ENCODE measurements at regions not wholly inside any gene's neighbourhood (a gene's known extent, or its start where the extent isn't known, plus 50 kb on each side); places are given as distances from the start of the nearest gene placed in this dataset.

DNA sequence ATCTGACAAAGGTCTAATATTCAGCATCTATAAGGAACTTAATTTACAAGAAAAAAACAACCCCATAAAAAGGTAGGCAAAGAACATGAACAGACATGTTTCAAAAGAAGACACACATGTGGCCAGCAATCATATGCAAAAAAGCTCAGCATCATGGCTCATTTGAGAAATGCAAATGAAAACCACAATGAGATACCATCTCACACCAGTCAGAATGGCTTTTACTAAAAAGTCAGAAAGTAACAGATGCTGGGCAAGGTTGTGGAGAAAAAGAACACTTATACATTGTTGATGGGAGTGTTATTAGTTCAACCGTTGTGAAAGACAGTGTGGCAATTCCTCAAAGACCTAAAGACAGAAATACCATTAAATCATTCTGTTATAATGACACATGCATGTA is 289.9 kb upstream of the MMS22L start:
- DNase-seq = no peak

DNA sequence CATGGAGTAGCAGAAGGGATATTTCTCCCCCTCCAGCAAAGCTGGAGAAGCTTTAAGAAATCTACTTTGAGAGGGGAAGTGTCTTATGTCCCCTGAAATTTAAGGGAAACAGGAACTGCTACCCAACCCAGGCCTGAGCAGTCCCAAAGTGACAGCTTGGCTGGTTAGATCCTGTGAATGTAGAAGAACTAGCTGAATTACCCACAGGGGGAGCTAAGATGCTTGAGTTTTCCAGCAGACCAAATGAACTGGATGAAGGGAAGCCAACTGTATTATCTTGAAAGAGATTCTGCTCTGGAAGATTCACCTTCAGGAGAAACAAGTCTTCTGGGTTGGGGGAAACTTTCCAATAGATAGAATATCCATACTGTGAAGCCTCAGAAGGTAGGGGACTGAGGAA is 303.3 kb upstream of the MMS22L start:
- no peak for TF ChIP-seq POLR2A (IDR thresholded peaks at IDR 0.05; ENCODE audit: low read length)
- peak in 1 of 2 experiments; percentile 3 for DNase-seq

More for the DNA sequence above, 289.9 kb upstream of the MMS22L start:
- TF ChIP-seq GATA1 (IDR thresholded peaks at IDR 0.05; ENCODE audit: low read depth, low read length) (no peak), POLR2A (IDR thresholded peaks at IDR 0.05; ENCODE audit: low read length) (no peak)

DNA sequence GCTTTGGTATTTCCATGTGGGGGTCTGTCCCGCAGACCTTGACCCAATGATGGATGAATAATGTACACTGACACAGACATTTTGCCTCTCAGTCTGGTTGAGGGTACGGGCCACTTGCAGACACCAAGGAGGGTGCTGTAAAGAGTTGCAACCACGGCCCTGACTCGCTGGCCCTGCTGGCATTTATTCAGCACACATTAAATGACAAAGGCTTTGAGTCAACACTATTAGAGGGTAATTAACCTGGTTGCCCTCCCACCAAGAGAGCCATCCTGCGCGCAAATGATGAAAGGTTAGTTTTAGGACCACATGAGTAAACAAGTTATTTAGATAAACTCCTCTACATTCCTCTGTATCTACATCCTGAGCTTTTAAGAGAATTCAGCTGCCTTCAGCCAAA is 308.9 kb upstream of the MMS22L start:
- no peak for DNase-seq
- TF ChIP-seq GATA1 (IDR thresholded peaks at IDR 0.05; ENCODE audit: low read depth, low read length) (no peak), POLR2A (IDR thresholded peaks at IDR 0.05; ENCODE audit: low read length) (no peak)

DNA sequence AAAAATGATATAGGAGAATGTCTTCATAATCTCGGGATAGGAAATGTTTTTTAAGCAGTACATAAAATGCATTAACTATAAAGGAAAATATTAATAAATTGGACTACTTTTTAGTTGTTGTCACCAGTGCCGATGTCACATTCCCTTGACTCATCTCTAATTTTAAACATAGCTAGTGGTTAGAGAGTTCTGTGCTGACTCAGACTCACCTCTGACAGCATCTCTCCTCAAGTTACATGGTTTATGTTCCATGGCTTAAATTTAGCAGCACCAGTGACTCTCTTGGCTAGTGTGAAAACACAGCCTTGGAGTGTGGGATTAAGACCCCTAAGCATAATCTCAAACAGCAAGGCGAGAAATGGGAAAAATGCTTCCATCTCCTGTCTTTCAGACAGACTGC is 311.8 kb upstream of the MMS22L start:
- TF ChIP-seq POLR2A (IDR thresholded peaks at IDR 0.05; ENCODE audit: low read length) = no peak
- DNase-seq = no peak

DNA sequence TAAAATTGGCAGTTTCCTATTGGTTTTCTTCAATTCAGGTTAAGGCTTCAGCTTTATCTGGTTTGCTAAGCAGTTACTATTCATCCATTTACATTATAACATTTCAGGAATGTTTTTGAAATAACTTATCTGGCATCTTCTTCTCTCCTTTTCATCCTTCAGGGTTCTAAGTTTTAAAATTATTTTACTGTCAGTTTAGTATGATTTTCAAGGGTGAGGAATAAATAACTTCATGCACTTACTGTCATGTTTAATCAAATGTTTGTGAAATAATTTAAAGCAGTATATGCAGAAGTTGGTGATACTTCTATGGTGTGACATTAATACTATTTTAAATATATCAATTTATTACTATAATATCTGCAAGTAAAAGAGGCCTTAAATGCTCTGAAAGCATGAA is 338.1 kb upstream of the MMS22L start:
- no peak for DNase-seq
- TF ChIP-seq GATA1 (IDR thresholded peaks at IDR 0.05; ENCODE audit: low read depth, low read length) (no peak), POLR2A (IDR thresholded peaks at IDR 0.05; ENCODE audit: low read length) (no peak)

DNA sequence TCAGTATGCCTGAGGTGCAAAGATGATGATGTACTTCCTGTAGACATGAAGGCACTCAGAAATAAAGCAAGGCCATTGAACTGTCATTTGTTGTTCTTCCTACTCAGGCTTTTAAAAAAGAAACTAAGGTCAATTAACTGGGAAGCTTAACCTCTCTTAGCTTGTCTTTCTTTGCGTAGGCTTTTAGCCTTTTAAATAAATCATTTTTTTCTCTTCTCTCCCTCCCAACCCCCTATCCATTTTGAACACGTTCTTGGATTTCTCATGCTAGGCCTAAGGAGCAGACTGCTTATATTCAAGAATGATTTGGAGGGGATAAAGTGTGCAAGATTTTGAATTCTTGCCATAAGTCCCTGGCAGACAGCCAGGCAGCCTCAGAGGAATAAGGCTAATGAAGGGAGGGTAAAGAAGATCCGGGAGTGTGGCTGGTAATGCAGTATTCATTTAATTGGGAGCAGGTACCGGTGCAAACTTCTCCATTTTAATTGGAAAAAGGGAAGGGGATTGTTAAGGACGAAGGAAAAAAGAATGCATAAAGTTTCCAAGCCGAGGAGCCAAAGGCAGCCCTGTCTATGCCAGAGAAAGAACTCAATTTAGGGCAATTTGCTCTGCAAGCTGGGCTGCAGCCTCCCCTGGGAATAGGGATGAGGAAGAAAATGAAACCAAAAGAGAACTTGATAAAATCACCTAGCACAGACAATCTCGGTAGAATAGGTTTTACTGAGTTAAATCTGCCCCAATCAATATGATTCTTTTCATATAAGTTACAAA is 343.8 kb upstream of the MMS22L start:
- DNase-seq = no peak
- no peak for TF ChIP-seq GATA1 (IDR thresholded peaks at IDR 0.05; ENCODE audit: low read depth, low read length)
- TF ChIP-seq POLR2A (IDR thresholded peaks at IDR 0.05; ENCODE audit: low read length) = no peak

DNA sequence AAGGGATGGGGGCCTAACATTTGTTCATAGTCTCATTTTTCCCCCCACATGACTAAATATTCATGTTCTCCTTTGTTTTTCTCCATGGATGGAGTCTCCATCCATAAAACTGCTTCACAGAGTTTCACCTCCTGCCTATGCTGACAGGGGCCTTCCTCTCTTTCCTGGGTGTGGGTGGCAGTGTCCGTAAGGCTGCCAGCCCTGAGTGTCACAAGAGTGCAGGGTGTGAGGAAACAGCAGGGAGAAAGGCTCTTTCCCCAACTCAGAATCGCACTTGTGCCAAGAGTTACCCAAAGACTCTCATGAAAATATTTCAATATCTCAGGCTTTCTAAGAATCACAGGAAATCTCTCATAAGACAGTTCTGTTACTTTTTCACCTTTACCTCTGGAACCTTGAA is 346.2 kb upstream of the MMS22L start:
- TF ChIP-seq POLR2A (IDR thresholded peaks at IDR 0.05; ENCODE audit: low read length) (no peak), GATA1 (IDR thresholded peaks at IDR 0.05; ENCODE audit: low read depth, low read length) (no peak)
- no peak for DNase-seq

DNA sequence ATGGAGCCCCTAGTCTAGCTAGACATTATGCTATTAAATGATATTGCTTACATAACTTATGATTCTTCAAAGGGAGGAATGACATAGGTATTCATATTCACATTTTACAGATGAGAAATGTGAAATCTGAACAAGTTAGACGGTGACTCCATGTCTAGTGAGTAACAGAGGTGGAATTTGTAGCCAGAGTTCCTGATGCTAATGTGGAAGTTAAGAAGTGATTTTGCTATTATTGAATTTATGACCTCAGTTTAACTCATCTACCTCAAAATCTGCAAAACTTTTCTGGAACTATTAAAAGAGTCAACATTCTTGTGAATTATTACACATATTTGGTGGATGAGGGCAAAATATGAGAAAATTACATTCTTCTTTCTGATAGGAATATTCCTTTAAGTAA is 347.6 kb upstream of the MMS22L start:
- TF ChIP-seq GATA1 (IDR thresholded peaks at IDR 0.05; ENCODE audit: low read depth, low read length) (no peak), POLR2A (IDR thresholded peaks at IDR 0.05; ENCODE audit: low read length) (no peak)
- DNase-seq = no peak

DNA sequence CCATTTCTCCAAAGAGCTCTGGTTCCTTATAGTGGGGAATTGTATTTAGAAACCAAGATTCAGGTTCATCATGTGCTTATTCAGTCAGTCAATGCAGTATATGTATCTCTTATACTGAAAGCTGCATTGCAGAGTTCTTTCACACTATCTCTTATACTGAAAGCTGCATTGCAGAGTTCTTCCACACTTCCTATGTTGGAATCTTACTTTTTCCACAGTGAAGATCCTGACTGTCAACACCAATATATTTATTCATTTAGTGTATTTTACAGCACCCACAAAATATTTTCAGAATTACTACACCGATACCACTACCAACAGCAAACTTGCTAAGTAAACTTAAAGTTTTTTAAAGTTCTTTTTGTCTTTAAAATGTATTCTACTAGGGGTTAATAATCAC is 349.3 kb upstream of the MMS22L start:
- no peak for DNase-seq
- TF ChIP-seq GATA1 (IDR thresholded peaks at IDR 0.05; ENCODE audit: low read depth, low read length) (no peak), POLR2A (IDR thresholded peaks at IDR 0.05; ENCODE audit: low read length) (no peak)

DNA sequence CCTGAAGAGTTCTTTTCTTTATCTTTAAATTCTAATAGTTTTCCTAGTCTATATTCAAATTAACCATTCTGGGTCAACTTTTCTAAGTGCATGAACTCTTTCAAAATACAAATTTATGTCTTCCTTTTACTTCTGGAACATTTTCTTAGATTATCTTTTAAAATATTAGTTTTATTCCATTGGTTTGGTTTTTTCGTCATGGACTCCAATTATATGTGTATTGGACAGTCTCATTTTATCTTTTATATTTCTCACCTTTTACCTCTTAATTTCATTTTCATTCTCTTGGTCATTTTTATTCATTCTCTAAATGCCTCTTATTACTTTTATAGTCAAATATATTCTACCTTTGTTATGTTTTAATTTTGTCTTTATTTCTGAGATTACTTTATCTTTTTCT is 356.7 kb upstream of the MMS22L start:
- DNase-seq = no peak
- TF ChIP-seq GATA1 (IDR thresholded peaks at IDR 0.05; ENCODE audit: low read depth, low read length) (no peak), POLR2A (IDR thresholded peaks at IDR 0.05; ENCODE audit: low read length) (no peak)

DNA sequence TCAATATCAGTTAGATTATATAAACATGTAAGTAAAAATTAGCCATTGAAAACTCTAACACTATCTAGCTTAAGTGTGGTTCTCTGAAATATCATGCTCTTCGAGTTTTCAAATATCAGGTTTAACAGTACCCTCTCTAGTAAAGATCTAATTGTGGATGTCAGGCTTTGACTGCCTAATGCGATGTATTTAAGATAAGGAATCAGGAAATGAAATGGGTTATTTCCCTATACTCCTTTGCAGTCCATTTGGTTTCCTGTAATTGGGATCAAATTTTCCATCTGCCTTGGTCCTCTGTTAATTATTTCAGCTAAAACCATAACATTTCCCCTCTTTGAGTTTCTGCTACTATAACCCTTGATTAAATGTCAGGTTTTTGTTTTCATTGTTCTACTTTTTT is 361.3 kb upstream of the MMS22L start:
- no peak for DNase-seq
- TF ChIP-seq POLR2A (IDR thresholded peaks at IDR 0.05; ENCODE audit: low read length) (no peak), GATA1 (IDR thresholded peaks at IDR 0.05; ENCODE audit: low read depth, low read length) (no peak)

DNA sequence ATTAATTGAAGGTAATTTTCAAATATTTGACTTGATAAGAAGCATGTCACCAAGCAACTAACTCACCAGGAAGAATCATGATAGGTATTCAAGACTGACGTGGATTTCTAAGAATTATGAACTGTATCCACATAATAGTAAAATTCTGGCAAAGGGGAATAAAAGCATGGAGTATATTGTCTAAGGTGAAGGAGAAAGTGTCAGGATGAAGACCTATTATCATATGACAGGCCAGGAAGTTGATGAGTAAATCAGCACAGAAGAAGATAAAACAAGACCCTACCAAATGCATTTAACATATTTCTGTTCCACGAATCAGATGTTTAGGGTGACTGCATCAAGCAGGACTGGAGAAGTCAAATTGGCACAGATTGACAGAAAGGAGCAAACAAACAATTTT is 362.7 kb upstream of the MMS22L start:
- no peak for TF ChIP-seq GATA1 (IDR thresholded peaks at IDR 0.05; ENCODE audit: low read depth, low read length)
- no peak for TF ChIP-seq POLR2A (IDR thresholded peaks at IDR 0.05; ENCODE audit: low read length)
- DNase-seq = no peak

DNA sequence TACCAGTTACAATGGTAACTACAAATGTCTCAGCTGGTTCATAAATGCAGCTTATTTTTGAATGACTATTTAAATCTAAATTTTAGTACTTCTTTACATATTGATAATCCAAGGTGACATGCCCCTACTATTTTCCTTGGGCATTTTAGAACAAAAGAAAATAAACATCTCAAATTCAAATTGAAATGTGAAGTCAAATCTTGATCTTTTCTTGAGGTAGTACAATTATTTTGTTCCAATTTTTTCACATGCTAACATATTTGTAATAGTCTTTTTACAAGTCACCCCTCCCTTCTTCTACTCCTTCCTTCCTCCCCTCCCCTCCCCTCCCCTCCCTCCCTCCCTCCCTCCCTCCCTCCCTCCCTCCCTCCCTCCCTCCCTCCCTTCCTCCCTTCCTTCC is 370.1 kb upstream of the MMS22L start:
- TF ChIP-seq POLR2A (IDR thresholded peaks at IDR 0.05; ENCODE audit: low read length) (no peak), GATA1 (IDR thresholded peaks at IDR 0.05; ENCODE audit: low read depth, low read length) (no peak)
- no peak for DNase-seq

DNA sequence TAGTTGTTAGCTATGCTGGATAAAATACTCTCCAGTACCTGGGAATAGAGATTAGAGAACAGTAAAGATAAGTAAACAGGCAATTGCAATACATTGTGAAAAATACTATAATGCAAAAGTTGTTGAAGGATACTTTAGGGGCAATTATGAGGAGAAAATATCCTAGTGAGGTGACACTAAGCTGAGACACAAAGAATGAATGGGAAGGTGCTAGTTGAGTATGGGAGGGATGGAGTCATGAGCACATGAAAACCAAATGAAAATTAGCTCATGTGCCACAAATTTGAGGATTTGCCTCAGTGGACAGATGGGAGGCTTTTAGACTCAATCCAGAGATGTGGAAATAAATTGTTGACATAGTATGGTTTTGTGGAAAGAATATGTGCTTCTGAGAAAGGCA is 370.5 kb upstream of the MMS22L start:
- TF ChIP-seq GATA1 (IDR thresholded peaks at IDR 0.05; ENCODE audit: low read depth, low read length) = no peak
- no peak for DNase-seq

DNA sequence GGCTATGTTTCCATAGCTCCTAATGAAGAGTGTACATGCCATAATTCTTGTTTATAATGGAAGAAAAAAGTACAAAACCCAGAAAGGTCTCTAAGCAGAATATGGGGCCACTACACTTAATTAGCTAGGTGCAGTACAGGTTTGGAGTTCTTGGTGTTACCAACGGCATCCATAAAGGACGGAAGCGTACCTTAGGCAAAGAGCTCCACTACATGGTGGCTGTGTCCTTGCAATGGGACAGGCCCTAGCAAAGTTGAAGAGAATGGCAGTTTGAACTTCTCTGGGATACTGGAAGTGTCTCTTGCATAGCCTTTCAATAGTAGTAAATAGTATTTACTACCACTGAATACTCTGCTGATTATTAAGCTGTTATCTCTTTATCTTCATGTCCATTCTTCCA is 371.7 kb upstream of the MMS22L start:
- no peak for TF ChIP-seq GATA1 (IDR thresholded peaks at IDR 0.05; ENCODE audit: low read depth, low read length)
- no peak for TF ChIP-seq POLR2A (IDR thresholded peaks at IDR 0.05; ENCODE audit: low read length)
- no peak for DNase-seq

DNA sequence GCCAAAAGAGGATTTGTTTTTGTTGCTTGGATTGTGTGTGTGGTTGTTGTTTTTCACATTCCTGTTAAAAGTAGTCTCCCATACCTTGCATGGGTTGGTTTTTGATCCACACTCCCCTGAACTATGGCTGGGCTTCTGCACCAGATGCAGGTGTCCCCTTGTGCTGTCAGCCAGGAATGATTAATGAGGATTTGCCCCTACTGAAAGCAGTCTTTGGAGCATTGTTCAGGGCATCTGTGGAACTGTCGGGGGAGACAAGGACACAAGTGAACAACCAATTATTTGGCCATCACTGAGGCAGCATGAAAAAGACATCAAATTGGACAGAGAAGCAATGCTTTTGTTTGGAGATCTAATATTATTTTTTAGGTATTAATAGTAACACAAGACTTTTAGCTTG is 373.2 kb upstream of the MMS22L start:
- no peak for TF ChIP-seq GATA1 (IDR thresholded peaks at IDR 0.05; ENCODE audit: low read depth, low read length)
- no peak for TF ChIP-seq POLR2A (IDR thresholded peaks at IDR 0.05; ENCODE audit: low read length)
- no peak for DNase-seq
